ENCODE measurements at regions not wholly inside any gene's neighbourhood (a gene's known extent, or its start where the extent isn't known, plus 50 kb on each side); places are given as distances from the start of the nearest gene placed in this dataset.
"Not testable (repeated sequence)": the region's sequence is repeated elsewhere in the genome, so short reads cannot be mapped to it uniquely, and the experiment has no call there.

DNA sequence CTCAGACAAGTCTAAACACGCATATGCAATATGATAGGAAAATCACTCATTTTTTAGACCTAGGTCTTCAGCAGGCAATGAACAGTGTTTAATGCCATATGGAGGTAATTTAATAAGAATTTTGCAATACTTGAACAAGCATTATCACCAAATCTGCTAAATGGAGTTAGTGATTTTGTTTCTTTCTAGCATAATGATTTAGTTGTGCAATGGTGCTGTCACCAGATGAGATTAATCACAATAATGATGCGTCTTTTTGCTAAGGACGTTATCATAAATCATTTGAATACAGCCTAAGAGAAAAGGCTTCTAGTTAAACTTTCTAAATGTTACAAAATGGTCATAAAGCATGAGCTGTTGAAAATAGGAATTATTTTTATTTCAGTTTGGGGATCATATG is 170.0 kb upstream of the SLC16A7 start:
- Histone ChIP-seq H3K27ac (ENCODE audit: insufficient read length, low read depth, low read length) (no peak overlapping the region), H4K20me1 (ENCODE audit: control insufficient read depth, insufficient read depth, insufficient read length) (no peaks in the 10 kb centered on the region), H3K27me3 (ENCODE audit: insufficient read depth, low read length) (no peaks in the 10 kb centered on the region), H3K79me2 (ENCODE audit: insufficient read depth, low read length) (no peaks in the 10 kb centered on the region), H2BK12ac (ENCODE audit: insufficient read length, low read depth, low read length) (no peak overlapping the region), H3K4me2 (ENCODE audit: insufficient read depth, insufficient read length, low read length) (no peak overlapping the region), H3K4ac (ENCODE audit: low read depth, low read length) (no peak overlapping the region), H3K56ac (ENCODE audit: insufficient read length, low read depth, low read length) (no peak overlapping the region), H2BK20ac (ENCODE audit: low read depth, low read length, poor library complexity, severe bottlenecking) (no peak overlapping the region), H4K91ac (ENCODE audit: insufficient read length, low read depth, low read length) (no peak overlapping the region), H2BK15ac (ENCODE audit: low read depth, low read length) (no peak overlapping the region), H2BK120ac (ENCODE audit: low read depth, low read length, poor library complexity, severe bottlenecking) (no peak overlapping the region), H3K18ac (ENCODE audit: insufficient read length, low read depth, low read length) (no peak overlapping the region), H2AK5ac (ENCODE audit: insufficient read length, low read length) (no peak overlapping the region), H2BK5ac (ENCODE audit: insufficient read length, low read length) (no peak overlapping the region), H3K9me3 (ENCODE audit: control insufficient read depth, low read depth, low read length) (no peaks in the 10 kb centered on the region), H3K23me2 (ENCODE audit: insufficient read length, low read depth, low read length, poor library complexity, severe bottlenecking) (no peaks in the 10 kb centered on the region), H3K14ac (ENCODE audit: insufficient read depth, low read length) (no peak overlapping the region), H3K9ac (ENCODE audit: extremely low read depth, insufficient read length, low read length) (no peak overlapping the region), H3K79me1 (ENCODE audit: insufficient read depth, low read depth, low read length, poor library complexity, severe bottlenecking) (no peaks in the 10 kb centered on the region), H3K23ac (ENCODE audit: insufficient read length, low read depth, low read length) (no peak overlapping the region), H4K8ac (replicated peaks; ENCODE audit: insufficient read length, low read depth, low read length) (no peak overlapping the region), H3K4me1 (ENCODE audit: insufficient read depth, low read length) (no peaks in the 10 kb centered on the region), H3T11ph (ENCODE audit: low read length) (no peak overlapping the region), H2AFZ (ENCODE audit: low read length) (no peak overlapping the region), H4K5ac (ENCODE audit: insufficient read length, low read depth, low read length) (no peak overlapping the region)
- Mint-ChIP-seq H3K4me3 (no peak overlapping the region), H3K27me3 (ENCODE audit: low read depth) (no peaks in the 10 kb centered on the region), H3K27ac (no peak overlapping the region), H3K4me1 (peaks cover 4 to 6% of the 10 kb centered on the region in 2 experiments), H3K36me3 (ENCODE audit: insufficient read depth in 1 of 3, low read depth in 3 of 3) (no peaks in the 10 kb centered on the region), H3K9me3 (no peaks in the 10 kb centered on the region)
- no CpG with 5 or more reads among the region's 3 CpGs for WGBS (ENCODE audit: extremely low coverage, insufficient read length, low lambda C conversion rate)
- no peak for DNase-seq
- TF ChIP-seq, protein P1, sequence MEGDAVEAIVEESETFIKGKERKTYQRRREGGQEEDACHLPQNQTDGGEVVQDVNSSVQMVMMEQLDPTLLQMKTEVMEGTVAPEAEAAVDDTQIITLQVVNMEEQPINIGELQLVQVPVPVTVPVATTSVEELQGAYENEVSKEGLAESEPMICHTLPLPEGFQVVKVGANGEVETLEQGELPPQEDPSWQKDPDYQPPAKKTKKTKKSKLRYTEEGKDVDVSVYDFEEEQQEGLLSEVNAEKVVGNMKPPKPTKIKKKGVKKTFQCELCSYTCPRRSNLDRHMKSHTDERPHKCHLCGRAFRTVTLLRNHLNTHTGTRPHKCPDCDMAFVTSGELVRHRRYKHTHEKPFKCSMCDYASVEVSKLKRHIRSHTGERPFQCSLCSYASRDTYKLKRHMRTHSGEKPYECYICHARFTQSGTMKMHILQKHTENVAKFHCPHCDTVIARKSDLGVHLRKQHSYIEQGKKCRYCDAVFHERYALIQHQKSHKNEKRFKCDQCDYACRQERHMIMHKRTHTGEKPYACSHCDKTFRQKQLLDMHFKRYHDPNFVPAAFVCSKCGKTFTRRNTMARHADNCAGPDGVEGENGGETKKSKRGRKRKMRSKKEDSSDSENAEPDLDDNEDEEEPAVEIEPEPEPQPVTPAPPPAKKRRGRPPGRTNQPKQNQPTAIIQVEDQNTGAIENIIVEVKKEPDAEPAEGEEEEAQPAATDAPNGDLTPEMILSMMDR (conservative IDR thresholded peaks at IDR 0.05) = no peak

DNA sequence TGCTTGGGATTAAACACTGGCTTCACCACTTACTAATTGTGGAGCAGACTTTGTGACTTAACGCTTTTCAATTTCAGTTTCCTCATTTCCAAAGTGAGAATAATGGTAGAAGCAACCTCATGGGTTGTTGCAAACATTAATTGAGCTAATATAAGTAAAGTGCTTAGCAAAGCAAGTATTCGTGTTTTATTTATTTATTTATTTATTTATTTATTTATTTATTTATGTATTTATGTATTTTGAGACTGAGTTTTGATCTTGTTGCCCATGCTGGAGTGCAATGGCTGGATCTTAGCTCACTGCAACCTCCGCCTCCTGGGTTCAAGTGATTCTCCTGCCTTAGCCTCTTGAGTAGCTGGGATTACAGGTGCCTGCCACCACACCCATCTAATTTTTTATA is 171.2 kb upstream of the SLC16A7 start:
- not testable (repeated sequence) for H2BK120ac ChIP-seq (ENCODE audit: low read depth, low read length, poor library complexity, severe bottlenecking); H4K8ac ChIP-seq (replicated peaks; ENCODE audit: insufficient read length, low read depth, low read length); H3K79me1 ChIP-seq (ENCODE audit: insufficient read depth, low read depth, low read length, poor library complexity, severe bottlenecking); H3K9ac ChIP-seq (ENCODE audit: extremely low read depth, insufficient read length, low read length); H3T11ph ChIP-seq (ENCODE audit: low read length); H3K9me3 ChIP-seq (ENCODE audit: control insufficient read depth, low read depth, low read length); H2BK5ac ChIP-seq (ENCODE audit: insufficient read length, low read length); H3K9me3 Mint-ChIP-seq; H3K4ac ChIP-seq (ENCODE audit: low read depth, low read length); H2BK20ac ChIP-seq (ENCODE audit: low read depth, low read length, poor library complexity, severe bottlenecking); H3K4me1 ChIP-seq (ENCODE audit: insufficient read depth, low read length); H3K27me3 Mint-ChIP-seq (ENCODE audit: low read depth); H2AK5ac ChIP-seq (ENCODE audit: insufficient read length, low read length); H3K27ac ChIP-seq (ENCODE audit: insufficient read length, low read depth, low read length); H4K91ac ChIP-seq (ENCODE audit: insufficient read length, low read depth, low read length); H3K36me3 Mint-ChIP-seq (ENCODE audit: insufficient read depth in 1 of 3, low read depth in 3 of 3); H3K23ac ChIP-seq (ENCODE audit: insufficient read length, low read depth, low read length); H2BK15ac ChIP-seq (ENCODE audit: low read depth, low read length); H3K4me1 Mint-ChIP-seq; H3K23me2 ChIP-seq (ENCODE audit: insufficient read length, low read depth, low read length, poor library complexity, severe bottlenecking); H3K4me2 ChIP-seq (ENCODE audit: insufficient read depth, insufficient read length, low read length); DNase-seq; H4K20me1 ChIP-seq (ENCODE audit: control insufficient read depth, insufficient read depth, insufficient read length); H2AFZ ChIP-seq (ENCODE audit: low read length); H4K5ac ChIP-seq (ENCODE audit: insufficient read length, low read depth, low read length); H3K79me2 ChIP-seq (ENCODE audit: insufficient read depth, low read length); H3K27ac Mint-ChIP-seq; H2BK12ac ChIP-seq (ENCODE audit: insufficient read length, low read depth, low read length); H3K14ac ChIP-seq (ENCODE audit: insufficient read depth, low read length); H3K18ac ChIP-seq (ENCODE audit: insufficient read length, low read depth, low read length); H3K56ac ChIP-seq (ENCODE audit: insufficient read length, low read depth, low read length); H3K4me3 Mint-ChIP-seq; H3K27me3 ChIP-seq (ENCODE audit: insufficient read depth, low read length)
- no CpG with 5 or more reads among the region's 3 CpGs for WGBS (ENCODE audit: extremely low coverage, insufficient read length, low lambda C conversion rate)
